Activated CD4-positive, alpha-beta T cell treated with anti-CD3 and anti-CD28 coated beads, Interleukin-2, Interleukin-6, amounts not matched to agents 100 ng/mL and 50 ng/mL, durations not matched to agents 16 hours and 8 hours (primary cell): ENCODE measurements at regions not wholly inside any gene's neighbourhood (a gene's known extent, or its start where the extent isn't known, plus 50 kb on each side); places are given as distances from the start of the nearest gene placed in this dataset.

Source experiments
- DNase-seq: peaks from one replicate; pipeline ENCODE4 v3.0.0-alpha.2; 2020

- DNase-seq = no peak
These were observed 490.4 kb upstream of the CFAP20DC start for GRCh38 chr3:59540241-59540640.

DNA sequence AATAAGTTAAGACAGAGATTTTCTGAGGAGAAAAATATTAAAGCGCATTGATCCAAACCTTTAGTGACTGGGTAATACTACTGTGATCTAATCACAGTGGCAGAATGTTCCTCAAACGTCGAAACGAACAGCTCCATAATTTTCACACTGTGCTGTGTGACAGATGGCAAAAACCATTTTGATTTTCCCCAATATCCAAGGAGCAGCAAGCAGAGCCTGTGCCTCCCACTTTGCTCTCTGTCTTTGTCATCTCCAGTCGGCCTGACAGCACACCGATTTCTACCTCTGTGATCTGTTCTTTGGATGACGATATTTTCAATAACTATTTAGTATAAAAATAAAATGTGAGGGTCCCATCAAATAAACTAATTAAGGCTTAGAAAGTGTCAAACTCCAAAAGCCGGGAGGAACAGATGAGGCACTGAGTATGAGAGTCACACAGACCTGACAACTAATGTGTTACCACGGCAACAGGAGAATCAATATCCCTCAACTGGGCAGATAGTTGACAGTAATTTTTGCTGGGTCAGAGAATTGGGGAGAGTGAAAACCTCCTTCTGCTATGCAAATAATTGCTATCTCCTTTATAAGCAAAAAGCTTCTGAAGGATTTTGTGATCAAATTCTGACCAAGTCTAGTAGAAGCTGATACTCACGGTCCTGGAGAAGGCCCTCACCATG is 489.1 kb upstream of the CFAP20DC start:
- DNase-seq = no peak

DNA sequence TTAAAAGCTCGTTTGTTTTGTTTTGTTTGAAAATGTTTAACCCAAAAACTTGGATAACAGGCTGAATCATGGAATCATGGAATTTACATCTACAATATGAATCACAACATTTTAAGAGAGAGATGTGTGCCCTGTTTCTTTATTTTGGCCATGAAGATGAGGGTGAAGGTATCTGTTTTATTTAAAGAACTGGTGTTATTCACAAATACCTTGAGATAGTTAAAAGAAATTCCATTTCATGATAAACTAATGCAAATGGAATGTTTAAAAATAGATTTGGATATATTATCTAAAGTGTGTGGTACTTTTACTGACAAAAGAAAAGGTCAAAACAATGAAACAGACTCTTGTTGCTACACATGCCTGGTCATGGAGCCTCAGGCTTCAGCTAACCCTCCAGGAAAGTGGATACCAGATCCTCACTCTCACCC is 486.0 kb upstream of the CFAP20DC start:
- no peak for DNase-seq

DNA sequence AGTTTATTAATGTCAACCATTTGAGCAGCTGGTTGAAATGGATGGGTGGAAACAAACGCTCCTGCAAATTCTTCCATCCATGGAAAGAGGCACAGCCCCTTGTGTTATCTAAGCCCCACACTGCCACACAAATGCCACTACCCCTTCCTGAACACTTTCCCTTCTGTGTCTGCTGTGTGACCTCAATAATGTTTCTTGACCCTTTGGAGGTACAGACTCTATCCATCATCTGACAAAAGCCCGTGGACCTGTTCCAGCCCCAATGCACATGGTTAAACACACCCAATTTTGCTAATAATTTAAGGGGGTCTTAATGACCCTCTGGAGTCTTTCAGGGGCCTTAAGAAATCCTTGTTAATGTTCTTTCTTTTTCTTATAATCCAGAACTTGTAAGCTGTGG is 482.2 kb upstream of the CFAP20DC start:
- DNase-seq = no peak

DNA sequence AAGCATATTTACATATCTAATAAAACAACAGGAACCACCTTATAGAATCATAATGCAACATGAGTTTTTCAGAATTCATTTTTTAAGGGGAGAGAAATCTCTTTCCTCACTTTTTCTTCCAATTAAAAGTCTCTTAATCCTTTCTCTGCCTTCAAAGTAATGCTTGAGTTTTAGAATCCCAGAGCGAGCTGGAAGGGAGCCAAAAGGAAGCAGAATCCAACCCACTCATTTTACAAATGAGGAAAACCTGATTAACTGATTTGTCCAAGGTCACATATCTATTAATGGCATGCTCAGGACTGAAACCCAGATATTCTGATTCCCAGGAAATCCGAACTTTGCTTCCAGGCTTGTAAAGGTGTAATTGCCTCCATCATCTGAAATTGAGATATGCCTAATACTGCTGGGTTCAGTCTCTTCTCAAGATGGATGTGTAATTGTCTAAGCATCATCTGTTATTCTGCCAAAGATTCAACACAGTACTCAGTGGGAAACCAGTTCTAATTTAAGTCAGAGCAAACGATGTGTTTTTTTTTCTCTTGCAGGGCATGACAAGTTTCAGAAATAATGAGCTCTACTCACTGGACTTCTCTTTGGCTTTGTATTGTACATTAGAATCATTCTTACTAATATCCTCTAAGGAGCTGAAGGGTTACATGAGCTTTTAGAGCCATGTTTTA is 481.4 kb upstream of the CFAP20DC start:
- no peak for DNase-seq

GRCh38 chr3:59528251-59528650 is 478.4 kb upstream of the CFAP20DC start:
- DNase-seq = no peak

GRCh38 chr3:59527493-59527892 is 477.7 kb upstream of the CFAP20DC start:
- DNase-seq = peak; percentile 66

DNA sequence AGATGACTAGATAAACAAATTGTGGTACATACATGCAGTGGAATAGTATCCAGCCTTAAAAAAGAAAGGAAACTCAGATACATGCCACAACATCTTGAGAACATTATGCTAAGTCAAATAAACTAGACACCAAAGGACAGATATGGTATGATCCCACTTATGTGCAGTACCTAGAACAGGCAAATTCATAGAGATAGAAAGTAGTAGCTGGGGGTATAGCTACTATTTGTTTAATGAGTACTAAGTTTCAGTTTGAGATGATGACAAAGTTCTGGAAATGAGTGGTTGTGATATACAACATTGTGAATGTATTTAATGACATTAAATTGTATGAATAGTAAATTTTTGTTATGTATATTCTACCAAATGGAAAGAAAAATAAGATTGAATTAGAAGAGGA is 477.2 kb upstream of the CFAP20DC start:
- peak; percentile 69 for DNase-seq

- DNase-seq = no peak
These were observed 472.7 kb upstream of the CFAP20DC start for GRCh38 chr3:59522550-59522949.

- DNase-seq = no peak
These were observed 469.3 kb upstream of the CFAP20DC start for GRCh38 chr3:59519094-59519493.

DNA sequence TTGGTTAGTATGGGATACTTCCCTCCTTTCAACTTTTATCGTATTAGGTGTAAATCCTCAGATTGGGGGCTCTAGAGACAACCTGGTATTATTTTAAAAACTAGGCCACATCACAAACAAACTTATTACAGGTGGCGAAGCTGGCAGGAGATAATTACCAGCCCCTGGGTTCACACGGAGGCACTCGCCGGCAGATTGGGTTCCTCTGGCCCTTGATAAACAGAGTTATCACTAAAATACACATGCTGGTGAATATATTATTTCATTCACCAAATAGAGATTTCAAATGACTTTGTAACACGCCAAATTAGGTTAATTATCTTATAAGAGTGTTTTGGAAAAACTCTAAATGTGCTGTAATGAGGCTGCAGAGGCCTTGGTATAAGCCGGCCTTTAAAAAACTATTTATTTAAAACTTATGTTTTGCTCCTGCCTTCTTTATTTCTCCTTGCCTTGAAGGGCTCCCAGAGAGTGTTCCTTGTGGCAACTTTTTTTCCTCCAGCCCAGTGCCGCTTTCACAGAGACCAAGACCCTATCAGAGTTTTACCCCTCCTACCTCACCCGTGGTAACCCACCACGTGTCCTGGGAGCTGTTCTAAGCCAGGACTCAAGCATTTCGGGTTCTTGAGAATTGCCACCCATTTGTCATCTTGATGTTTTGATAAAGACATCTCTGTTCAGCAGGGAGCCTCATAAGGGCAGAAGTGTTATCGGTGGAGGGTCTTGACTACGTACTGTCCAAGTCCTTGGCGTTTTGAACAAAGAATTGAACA is 468.6 kb upstream of the CFAP20DC start:
- DNase-seq = no peak

DNA sequence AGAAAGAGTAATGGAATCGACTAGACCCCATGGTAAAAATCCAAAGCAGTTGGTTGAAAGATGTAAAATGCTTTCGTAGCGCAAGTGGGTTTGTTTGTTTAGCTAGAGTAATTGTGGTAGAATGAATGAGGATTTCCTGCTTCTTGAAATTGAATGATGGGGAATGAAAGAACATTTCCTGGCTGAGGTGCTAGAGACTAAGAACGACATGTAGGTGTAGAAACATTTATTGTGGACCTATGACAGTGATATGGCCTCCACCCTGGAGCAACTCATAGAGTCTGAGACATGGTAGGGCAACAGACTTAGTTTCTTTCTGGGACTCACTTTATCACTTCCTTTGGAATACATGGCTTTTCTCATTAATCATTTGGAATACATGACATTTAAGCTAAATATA is 467.6 kb upstream of the CFAP20DC start:
- DNase-seq = no peak

- no peak for DNase-seq
These were observed 466.1 kb upstream of the CFAP20DC start for GRCh38 chr3:59515966-59516365.

- no peak for DNase-seq
These were observed 465.1 kb upstream of the CFAP20DC start for GRCh38 chr3:59514865-59515482.

DNA sequence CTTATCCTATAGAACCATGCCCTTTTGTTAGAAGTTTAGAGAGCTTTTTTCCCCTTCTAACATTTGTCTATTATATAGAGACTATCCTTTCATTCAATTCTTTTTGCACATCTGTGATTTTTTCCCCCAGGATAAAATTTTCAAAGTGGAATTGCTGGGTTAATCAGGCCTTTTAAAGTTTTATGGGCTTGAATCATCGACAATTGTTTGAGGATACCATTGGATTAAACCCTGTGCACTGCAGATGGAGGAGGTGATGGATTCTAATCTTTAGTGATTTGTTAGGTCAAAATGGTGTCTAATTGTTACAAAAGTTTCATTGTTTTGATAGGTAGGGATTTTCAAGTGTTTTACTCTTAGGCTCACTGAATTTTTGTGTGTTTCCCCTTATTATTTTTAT is 463.7 kb upstream of the CFAP20DC start:
- DNase-seq = no peak

- no peak for DNase-seq
These were observed 462.2 kb upstream of the CFAP20DC start for GRCh38 chr3:59512066-59512465.

DNA sequence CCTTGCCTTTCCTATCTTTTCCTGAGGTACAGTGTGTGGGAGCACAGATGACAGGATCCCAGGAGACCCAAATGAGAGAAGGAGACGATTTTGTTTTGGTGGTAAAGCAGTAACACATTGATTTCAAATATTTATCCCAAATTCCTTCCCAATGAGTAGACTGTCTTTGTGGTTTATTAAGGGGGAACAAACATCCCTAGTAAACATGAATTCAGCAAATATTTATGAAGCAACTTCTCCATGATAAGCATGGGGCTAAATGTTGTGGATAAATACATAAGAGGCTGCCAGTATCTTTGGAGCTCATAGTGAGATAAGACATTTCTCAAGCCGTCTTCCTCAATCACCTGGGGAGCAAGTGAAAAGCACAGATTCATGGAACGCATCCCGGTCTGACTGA is 460.8 kb upstream of the CFAP20DC start:
- no peak for DNase-seq

DNA sequence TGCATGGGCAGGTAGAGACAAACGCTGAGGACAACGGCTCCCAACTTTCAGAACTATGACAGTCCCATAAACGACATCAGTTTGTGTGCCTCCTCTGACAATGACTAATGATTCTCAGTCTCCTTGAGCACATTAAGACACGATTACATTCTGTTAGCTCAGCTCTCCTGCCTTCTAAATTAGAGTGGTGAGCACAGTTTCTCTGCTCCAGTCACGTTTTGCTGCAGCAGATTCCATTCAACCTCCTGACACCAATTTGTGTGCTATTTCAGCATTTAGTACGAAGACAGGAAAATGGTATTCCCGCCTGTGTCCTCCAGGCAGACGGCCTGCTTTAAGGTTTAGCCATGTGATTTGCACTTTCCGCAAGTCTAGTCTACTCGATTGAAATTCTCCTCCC is 458.4 kb upstream of the CFAP20DC start:
- DNase-seq = no peak

DNA sequence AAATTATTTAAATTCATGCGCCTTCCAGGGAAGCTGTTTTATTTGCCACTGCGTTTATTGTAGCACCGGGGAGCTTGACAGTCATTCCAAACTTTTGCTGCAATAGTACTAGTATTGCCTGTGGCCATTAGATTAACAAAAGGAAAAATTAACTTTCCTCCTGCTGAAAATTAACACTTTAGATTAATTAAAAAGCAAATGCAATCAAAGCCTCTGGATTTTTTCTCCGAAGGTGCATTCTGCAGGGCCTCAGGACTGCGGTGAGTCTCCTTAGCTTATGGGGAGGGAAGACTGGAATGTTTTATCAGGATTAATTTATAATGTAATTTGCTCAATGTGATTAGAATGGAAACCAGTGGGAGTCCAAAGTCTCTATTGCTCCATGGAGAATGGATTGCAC is 456.4 kb upstream of the CFAP20DC start:
- no peak for DNase-seq

GRCh38 chr3:59503441-59503840 is 453.6 kb upstream of the CFAP20DC start:
- no peak for DNase-seq

- DNase-seq = peak; percentile 62
These were observed 453.0 kb upstream of the CFAP20DC start for GRCh38 chr3:59502806-59503205.

DNA sequence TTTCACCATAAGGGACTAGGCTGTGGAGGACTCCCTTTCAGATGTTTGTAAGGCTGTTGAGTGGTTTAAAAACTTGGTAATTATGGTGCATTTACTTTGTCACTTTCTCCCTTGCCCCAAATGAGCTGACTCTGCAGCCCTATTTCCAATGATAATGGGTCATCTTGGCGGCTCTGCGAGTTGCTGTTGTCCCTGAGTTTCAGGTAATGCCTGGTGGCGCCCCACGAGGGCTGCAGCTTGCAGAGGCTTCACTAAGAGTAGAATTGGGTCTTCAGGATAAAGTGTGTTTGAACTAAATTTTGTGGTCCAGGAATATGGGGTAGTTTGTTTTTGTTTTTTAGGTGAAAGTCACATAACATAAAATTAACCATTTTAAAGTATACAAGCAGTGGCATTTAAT is 450.1 kb upstream of the CFAP20DC start:
- no peak for DNase-seq

DNA sequence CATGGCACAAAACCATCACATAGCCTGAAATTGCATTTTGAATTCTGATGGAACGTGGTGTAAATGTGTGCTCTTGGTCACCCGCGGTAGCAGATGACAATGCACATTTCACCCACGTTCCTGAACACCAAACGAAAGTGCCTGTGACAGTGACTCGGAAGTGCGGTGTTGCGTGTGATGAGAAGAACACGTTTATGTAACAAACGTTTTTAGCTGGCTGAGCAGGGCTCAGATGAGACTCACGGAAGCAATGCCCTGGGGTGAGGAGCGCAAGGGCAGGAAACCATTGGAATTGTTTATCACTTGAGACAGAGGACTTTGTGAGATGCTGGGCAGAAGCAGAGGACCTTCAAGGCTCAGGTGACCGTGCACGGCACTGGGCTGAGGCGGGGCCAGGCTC is 449.2 kb upstream of the CFAP20DC start:
- no peak for DNase-seq

DNA sequence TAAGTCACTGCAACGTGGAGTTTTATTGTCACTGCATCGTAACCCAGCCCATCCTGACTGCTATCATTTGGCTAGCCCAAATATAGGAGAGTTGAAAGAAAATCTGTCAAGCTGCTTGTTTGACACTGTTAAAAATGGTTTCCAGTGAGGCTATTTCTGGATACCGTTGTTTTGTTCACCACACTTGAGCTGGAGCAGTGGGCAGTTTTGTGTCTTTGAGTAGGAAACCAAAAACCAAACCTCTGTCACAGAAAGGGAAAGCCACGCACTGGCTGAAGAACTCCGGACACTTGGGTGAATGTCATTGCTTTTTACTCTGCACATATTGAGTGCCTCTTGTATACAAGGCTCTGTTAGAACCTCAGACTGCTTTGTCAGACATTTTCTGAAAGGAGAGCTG is 446.4 kb upstream of the CFAP20DC start:
- DNase-seq = no peak
